ENCODE measurements at regions not wholly inside any gene's neighbourhood (a gene's known extent, or its start where the extent isn't known, plus 50 kb on each side); places are given as distances from the start of the nearest gene placed in this dataset.

DNA sequence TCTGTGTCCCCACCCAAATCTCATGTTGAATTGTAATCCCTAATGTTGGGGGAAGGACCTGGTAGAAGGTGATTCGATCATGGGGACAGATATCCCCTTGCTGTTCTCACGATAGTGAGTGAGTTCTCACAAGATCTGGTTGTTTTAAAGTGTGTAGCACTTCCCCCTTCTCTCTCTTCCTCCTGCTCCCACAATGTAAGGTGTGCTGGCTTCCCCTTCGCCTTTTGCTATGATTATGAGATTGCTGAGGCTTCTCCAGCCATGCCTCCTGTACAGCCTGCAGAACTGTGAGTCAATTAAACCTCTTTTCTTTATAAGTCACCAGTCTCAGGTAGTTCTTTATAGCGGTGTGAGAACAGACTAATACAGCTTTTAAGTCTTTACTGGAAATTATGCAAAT is 193.3 kb upstream of the RBBP8 start:
- no peaks in the 10 kb centered on the region for H3K9me2 ChIP-seq (replicated peaks; ENCODE audit: insufficient read depth, low read length)
- H3K27me3 ChIP-seq (replicated peaks; ENCODE audit: insufficient read depth, low read length): no peaks in the 10 kb centered on the region
- peak overlapping the region; percentile 28; the same call in 1 of the 2 replicates for H3K4me3 ChIP-seq (ENCODE audit: low read length)
- peak overlapping the region; percentile 89 for H3K27ac ChIP-seq (ENCODE audit: low read length)
- H3K79me2 ChIP-seq (ENCODE audit: low read length): no peaks in the 10 kb centered on the region
- H3K36me3 ChIP-seq (replicated peaks; ENCODE audit: insufficient read depth, low read length): no peaks in the 10 kb centered on the region
- peaks cover 24% of the 10 kb centered on the region for H3F3A ChIP-seq (ENCODE audit: insufficient read depth, low read length)
- peak overlapping the region; percentile 62 for H2AFZ ChIP-seq (ENCODE audit: low read length)
- DNase-seq: peak; percentile 34
- peak overlapping the region; percentile 68 for H3K4me2 ChIP-seq (ENCODE audit: low read depth, low read length)
- H3K9me3 ChIP-seq (replicated peaks; ENCODE audit: insufficient read depth, low read length): no peaks in the 10 kb centered on the region; the same call in 1 of the 2 replicates
- TF ChIP-seq EZH2 (optimal IDR thresholded peaks at IDR 0.05; ENCODE audit: low read depth, low read length) (no peak), EZH2phosphoT487 (IDR thresholded peaks at IDR 0.05; ENCODE audit: low read length) (no peak)
- TF ChIP-seq, protein P1, sequence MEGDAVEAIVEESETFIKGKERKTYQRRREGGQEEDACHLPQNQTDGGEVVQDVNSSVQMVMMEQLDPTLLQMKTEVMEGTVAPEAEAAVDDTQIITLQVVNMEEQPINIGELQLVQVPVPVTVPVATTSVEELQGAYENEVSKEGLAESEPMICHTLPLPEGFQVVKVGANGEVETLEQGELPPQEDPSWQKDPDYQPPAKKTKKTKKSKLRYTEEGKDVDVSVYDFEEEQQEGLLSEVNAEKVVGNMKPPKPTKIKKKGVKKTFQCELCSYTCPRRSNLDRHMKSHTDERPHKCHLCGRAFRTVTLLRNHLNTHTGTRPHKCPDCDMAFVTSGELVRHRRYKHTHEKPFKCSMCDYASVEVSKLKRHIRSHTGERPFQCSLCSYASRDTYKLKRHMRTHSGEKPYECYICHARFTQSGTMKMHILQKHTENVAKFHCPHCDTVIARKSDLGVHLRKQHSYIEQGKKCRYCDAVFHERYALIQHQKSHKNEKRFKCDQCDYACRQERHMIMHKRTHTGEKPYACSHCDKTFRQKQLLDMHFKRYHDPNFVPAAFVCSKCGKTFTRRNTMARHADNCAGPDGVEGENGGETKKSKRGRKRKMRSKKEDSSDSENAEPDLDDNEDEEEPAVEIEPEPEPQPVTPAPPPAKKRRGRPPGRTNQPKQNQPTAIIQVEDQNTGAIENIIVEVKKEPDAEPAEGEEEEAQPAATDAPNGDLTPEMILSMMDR (IDR thresholded peaks at IDR 0.05; ENCODE audit: low read length): no peak
- H3K9ac ChIP-seq (ENCODE audit: low read length): peak overlapping the region; percentile 43; the same call in 1 of the 2 replicates
- peaks cover 26% of the 10 kb centered on the region for H3K4me1 ChIP-seq (ENCODE audit: low read length)
- H4K20me1 ChIP-seq (ENCODE audit: insufficient read depth, low read length): no peaks in the 10 kb centered on the region

DNA sequence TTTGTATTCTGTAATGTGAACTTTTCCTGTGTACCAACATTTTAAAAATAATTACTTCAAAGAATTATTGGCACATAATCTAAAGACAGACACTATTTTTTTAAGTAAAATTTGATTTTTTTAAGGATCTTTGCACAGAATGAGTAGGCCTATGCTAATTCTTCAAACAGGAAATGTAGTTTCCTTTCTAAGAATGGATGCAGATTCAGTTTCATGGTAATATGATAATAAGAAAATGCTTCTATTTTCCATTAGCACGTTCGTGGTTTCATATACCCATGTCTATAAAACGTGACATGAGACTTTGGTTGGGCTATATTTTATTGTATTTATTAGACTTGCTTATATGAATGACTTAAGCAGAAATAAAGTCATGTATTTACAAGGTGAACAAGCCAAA is 191.8 kb upstream of the RBBP8 start:
- peak overlapping the region; percentile 37 for H3K4me2 ChIP-seq (ENCODE audit: low read depth, low read length)
- peak; percentile 75 for DNase-seq
- no peaks in the 10 kb centered on the region for H3K27me3 ChIP-seq (replicated peaks; ENCODE audit: insufficient read depth, low read length)
- peaks cover 26% of the 10 kb centered on the region for H3K4me1 ChIP-seq (ENCODE audit: low read length)
- no peaks in the 10 kb centered on the region for H3K9me2 ChIP-seq (replicated peaks; ENCODE audit: insufficient read depth, low read length)
- no peaks in the 10 kb centered on the region for H3K79me2 ChIP-seq (ENCODE audit: low read length)
- H3K9ac ChIP-seq (ENCODE audit: low read length): no peak overlapping the region
- no peaks in the 10 kb centered on the region for H4K20me1 ChIP-seq (ENCODE audit: insufficient read depth, low read length)
- peak overlapping the region; percentile 68 for H3K27ac ChIP-seq (ENCODE audit: low read length)
- peaks cover 24% of the 10 kb centered on the region for H3F3A ChIP-seq (ENCODE audit: insufficient read depth, low read length)
- no peaks in the 10 kb centered on the region for H3K36me3 ChIP-seq (replicated peaks; ENCODE audit: insufficient read depth, low read length)
- no peak overlapping the region for H2AFZ ChIP-seq (ENCODE audit: low read length)
- TF ChIP-seq, protein P1 (IDR thresholded peaks at IDR 0.05; ENCODE audit: low read length): no peak
- TF ChIP-seq EZH2phosphoT487 (IDR thresholded peaks at IDR 0.05; ENCODE audit: low read length) (no peak), EZH2 (optimal IDR thresholded peaks at IDR 0.05; ENCODE audit: low read depth, low read length) (no peak)
- H3K9me3 ChIP-seq (replicated peaks; ENCODE audit: insufficient read depth, low read length): no peaks in the 10 kb centered on the region; the same call in 1 of the 2 replicates
- H3K4me3 ChIP-seq (ENCODE audit: low read length): no peak overlapping the region

DNA sequence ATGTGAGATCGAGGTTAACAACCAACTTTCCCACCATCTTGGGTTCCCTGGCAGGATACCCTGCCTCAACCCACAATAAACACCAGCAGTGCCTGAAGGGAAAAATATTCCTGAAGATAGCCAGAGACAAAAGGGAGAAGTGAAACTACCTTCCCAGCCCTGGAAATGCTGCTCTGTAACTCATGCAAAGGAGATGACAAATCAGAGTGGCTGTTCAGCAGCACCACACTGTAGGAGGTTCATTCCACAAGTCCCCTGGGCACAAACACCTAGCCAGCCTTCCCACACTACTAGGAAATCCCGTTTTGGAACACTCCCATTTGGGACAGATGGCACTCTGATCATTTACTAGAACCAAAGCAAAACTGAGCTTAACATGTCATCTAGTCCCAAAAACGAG is 190.7 kb upstream of the RBBP8 start:
- Histone ChIP-seq H3F3A (ENCODE audit: insufficient read depth, low read length) (peaks cover 24% of the 10 kb centered on the region), H3K4me1 (ENCODE audit: low read length) (peaks cover 26% of the 10 kb centered on the region), H3K4me3 (ENCODE audit: low read length) (no peak overlapping the region), H3K27me3 (replicated peaks; ENCODE audit: insufficient read depth, low read length) (no peaks in the 10 kb centered on the region), H3K4me2 (ENCODE audit: low read depth, low read length) (no peak overlapping the region), H3K9me2 (replicated peaks; ENCODE audit: insufficient read depth, low read length) (no peaks in the 10 kb centered on the region), H3K79me2 (ENCODE audit: low read length) (no peaks in the 10 kb centered on the region), H3K27ac (ENCODE audit: low read length) (no peak overlapping the region), H3K9me3 (replicated peaks; ENCODE audit: insufficient read depth, low read length) (no peaks in the 10 kb centered on the region; the same call in 1 of the 2 replicates), H2AFZ (ENCODE audit: low read length) (no peak overlapping the region), H4K20me1 (ENCODE audit: insufficient read depth, low read length) (no peaks in the 10 kb centered on the region), H3K36me3 (replicated peaks; ENCODE audit: insufficient read depth, low read length) (no peaks in the 10 kb centered on the region), H3K9ac (ENCODE audit: low read length) (no peak overlapping the region)
- no peak for TF ChIP-seq EZH2phosphoT487 (IDR thresholded peaks at IDR 0.05; ENCODE audit: low read length)
- TF ChIP-seq, protein P1 (IDR thresholded peaks at IDR 0.05; ENCODE audit: low read length): no peak
- no peak for TF ChIP-seq EZH2 (optimal IDR thresholded peaks at IDR 0.05; ENCODE audit: low read depth, low read length)
- DNase-seq: no peak

Data from MM.1S (cell line).